ENCODE measurements at regions not wholly inside any gene's neighbourhood (a gene's known extent, or its start where the extent isn't known, plus 50 kb on each side); places are given as distances from the start of the nearest gene placed in this dataset.
A peak's percentile ranks its signal among the peaks of the same experiment; 100 is the strongest.

GRCh38 chr16:85562093-85562786 lies 50.9 kb upstream of the GSE1 start:
- H3K4me3 Mint-ChIP-seq, result no peak overlapping the region
- no peak overlapping the region for H3K27ac Mint-ChIP-seq (ENCODE audit: low read depth)
- peaks cover 80% of the 10 kb centered on the region for H3K4me1 Mint-ChIP-seq
- DNase-seq (ENCODE audit: low spot score in 2 of 2), result no peak
- ATAC-seq (replicated peaks; ENCODE audit: extremely low read depth, poor library complexity, severe bottlenecking), result no peak
- no peaks in the 10 kb centered on the region for H3K27me3 Mint-ChIP-seq
- no peaks in the 10 kb centered on the region for H3K9me3 Mint-ChIP-seq
- peaks cover 29% of the 10 kb centered on the region for H3K36me3 Mint-ChIP-seq (ENCODE audit: insufficient read depth)

GRCh38 chr16:85563034-85563433 lies 50.1 kb upstream of the GSE1 start:
- Mint-ChIP-seq H3K4me3 (no peak overlapping the region), H3K27me3 (no peaks in the 10 kb centered on the region), H3K4me1 (peaks cover 81% of the 10 kb centered on the region), H3K27ac (ENCODE audit: low read depth) (peak overlapping the region; percentile 82), H3K9me3 (no peaks in the 10 kb centered on the region), H3K36me3 (ENCODE audit: insufficient read depth) (peaks cover 24% of the 10 kb centered on the region)
- no peak for ATAC-seq (replicated peaks; ENCODE audit: extremely low read depth, poor library complexity, severe bottlenecking)
- DNase-seq (ENCODE audit: low spot score in 2 of 2), result no peak

Data from central memory CD8-positive, alpha-beta T cell (primary cell).